ENCODE measurements at regions not wholly inside any gene's neighbourhood (a gene's known extent, or its start where the extent isn't known, plus 50 kb on each side); places are given as distances from the start of the nearest gene placed in this dataset.
"Not testable (repeated sequence)": the region's sequence is repeated elsewhere in the genome, so short reads cannot be mapped to it uniquely, and the experiment has no call there.

- WGBS, 2 donors, result 65 to 73% methylated on average over 2 of the region's 2 CpGs
- H3K27me3 ChIP-seq, result no peaks in the 10 kb centered on the region
- H3K27ac ChIP-seq, result no peak overlapping the region
- no peaks in the 10 kb centered on the region for H3K4me1 ChIP-seq
- no peak overlapping the region for H3K4me3 ChIP-seq
- intact Hi-C loops (cut with DNase I), result no loop called here
- ATAC-seq (no peak), DNase-seq (no peak)
- no peak for TF ChIP-seq CTCF (IDR thresholded peaks at IDR 0.05)
- no peaks in the 10 kb centered on the region for H3K36me3 ChIP-seq
- H3K9me3 ChIP-seq, result peaks cover 0 to 13% (median 0%) of the 10 kb centered on the region in 11 donors
These were observed 2518.5 kb downstream of the ARAP2 start for GRCh38 chr4:33725861-33726260.

DNA sequence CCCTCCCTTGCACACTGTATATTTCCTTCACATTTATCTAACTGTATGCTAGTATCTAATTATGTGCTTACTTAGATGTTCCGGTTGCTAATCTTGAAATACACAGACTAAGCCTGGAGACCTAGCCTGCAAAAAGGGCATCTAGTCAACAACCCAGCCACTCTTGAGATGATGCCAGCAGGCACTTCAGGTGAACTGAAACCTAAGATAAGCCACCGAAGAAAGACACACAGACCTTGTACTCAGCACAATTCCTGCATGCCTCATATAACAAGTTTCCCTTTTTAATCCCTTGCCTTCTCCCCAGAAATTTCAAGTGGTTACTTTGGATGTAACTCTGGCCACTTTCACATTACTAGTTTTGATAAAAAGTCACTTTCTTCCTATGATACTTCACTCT lies 2506.6 kb downstream of the ARAP2 start:
- Histone ChIP-seq H3K36me3 (no peaks in the 10 kb centered on the region), H3K4me3 (no peak overlapping the region), H3K27me3 (no peaks in the 10 kb centered on the region), H3K27ac (no peak overlapping the region), H3K4me1 (no peaks in the 10 kb centered on the region), H3K9me3 (peaks cover 0 to 9% (median 0%) of the 10 kb centered on the region in 11 donors)
- no peak for TF ChIP-seq CTCF (IDR thresholded peaks at IDR 0.05)
- no peak for ATAC-seq
- 41 to 45% methylated on average over 2 of the region's 2 CpGs for WGBS, 2 donors
- no peak for DNase-seq
- intact Hi-C loops (cut with DNase I), result no loop called here

GRCh38 chr4:33739884-33740632 lies 2504.3 kb downstream of the ARAP2 start:
- H3K27me3 ChIP-seq, result no peaks in the 10 kb centered on the region
- intact Hi-C loops (cut with DNase I), result no loop called here
- TF ChIP-seq CTCF (IDR thresholded peaks at IDR 0.05), result no peak
- no peak overlapping the region for H3K27ac ChIP-seq
- H3K9me3 ChIP-seq, result peaks cover 0 to 10% (median 0%) of the 10 kb centered on the region in 11 donors
- no peak overlapping the region for H3K4me3 ChIP-seq
- 76 to 85% methylated on average over 10 of the region's 10 CpGs for WGBS, 2 donors
- ATAC-seq (no peak), DNase-seq (no peak)
- H3K36me3 ChIP-seq, result no peaks in the 10 kb centered on the region
- no peaks in the 10 kb centered on the region for H3K4me1 ChIP-seq

- H3K27ac ChIP-seq; H3K36me3 ChIP-seq; H3K27me3 ChIP-seq; H3K4me3 ChIP-seq; H3K4me1 ChIP-seq; ATAC-seq; intact Hi-C loops (cut with DNase I); DNase-seq: not testable (repeated sequence)
- peaks cover 0 to 12% (median 0%) of the 10 kb centered on the region in 11 donors for H3K9me3 ChIP-seq
- WGBS, 2 donors, result 50 to 53% methylated on average over 5 of the region's 5 CpGs
These were observed 2503.4 kb downstream of the ARAP2 start for GRCh38 chr4:33740871-33741270.

- H3K27ac ChIP-seq, result no peak overlapping the region
- ATAC-seq (no peak), DNase-seq (no peak)
- H3K9me3 ChIP-seq, result peaks cover 0 to 23% (median 0%) of the 10 kb centered on the region in 11 donors
- no peaks in the 10 kb centered on the region for H3K27me3 ChIP-seq
- no peak for TF ChIP-seq CTCF (IDR thresholded peaks at IDR 0.05)
- no peaks in the 10 kb centered on the region for H3K4me1 ChIP-seq
- no peak overlapping the region for H3K4me3 ChIP-seq
- intact Hi-C loops (cut with DNase I), result no loop called here
- H3K36me3 ChIP-seq, result no peaks in the 10 kb centered on the region
- 69 to 76% methylated on average over 2 of the region's 2 CpGs for WGBS, 2 donors
These were observed 2497.3 kb downstream of the ARAP2 start for GRCh38 chr4:33746979-33747378.
